ENCODE measurements at regions not wholly inside any gene's neighbourhood (a gene's known extent, or its start where the extent isn't known, plus 50 kb on each side); places are given as distances from the start of the nearest gene placed in this dataset.

DNA sequence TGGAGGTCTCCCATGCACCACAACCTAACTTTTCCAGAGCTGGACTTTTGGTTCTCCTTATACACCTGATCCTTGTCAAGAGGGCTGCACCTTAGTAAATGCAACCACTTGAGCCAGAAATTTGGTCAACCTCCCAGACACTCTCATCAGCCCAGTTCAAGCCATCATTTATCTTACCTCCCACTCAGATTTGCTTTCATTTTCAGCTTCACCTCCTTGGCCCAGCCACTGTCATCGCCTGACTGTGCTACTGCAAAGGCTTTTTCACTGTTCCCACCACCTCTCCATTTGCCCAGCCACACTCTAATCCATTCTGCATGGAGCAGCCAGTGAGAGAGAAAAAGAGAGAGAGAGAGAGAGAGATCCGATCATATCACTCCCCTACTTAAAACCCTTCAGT is 112.4 kb upstream of the DDX18 start:
- no peak overlapping the region for H3K27ac ChIP-seq (replicated peaks)
- H3K36me3 ChIP-seq = no peaks in the 10 kb centered on the region
- H3K9me3 ChIP-seq (replicated peaks) = no peaks in the 10 kb centered on the region
- intact Hi-C loops (cut with micrococcal nuclease) = no loop called here
- TF ChIP-seq, protein P1, sequence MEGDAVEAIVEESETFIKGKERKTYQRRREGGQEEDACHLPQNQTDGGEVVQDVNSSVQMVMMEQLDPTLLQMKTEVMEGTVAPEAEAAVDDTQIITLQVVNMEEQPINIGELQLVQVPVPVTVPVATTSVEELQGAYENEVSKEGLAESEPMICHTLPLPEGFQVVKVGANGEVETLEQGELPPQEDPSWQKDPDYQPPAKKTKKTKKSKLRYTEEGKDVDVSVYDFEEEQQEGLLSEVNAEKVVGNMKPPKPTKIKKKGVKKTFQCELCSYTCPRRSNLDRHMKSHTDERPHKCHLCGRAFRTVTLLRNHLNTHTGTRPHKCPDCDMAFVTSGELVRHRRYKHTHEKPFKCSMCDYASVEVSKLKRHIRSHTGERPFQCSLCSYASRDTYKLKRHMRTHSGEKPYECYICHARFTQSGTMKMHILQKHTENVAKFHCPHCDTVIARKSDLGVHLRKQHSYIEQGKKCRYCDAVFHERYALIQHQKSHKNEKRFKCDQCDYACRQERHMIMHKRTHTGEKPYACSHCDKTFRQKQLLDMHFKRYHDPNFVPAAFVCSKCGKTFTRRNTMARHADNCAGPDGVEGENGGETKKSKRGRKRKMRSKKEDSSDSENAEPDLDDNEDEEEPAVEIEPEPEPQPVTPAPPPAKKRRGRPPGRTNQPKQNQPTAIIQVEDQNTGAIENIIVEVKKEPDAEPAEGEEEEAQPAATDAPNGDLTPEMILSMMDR (IDR thresholded peaks at IDR 0.05; ENCODE audit: borderline replicate concordance) = no peak
- no peaks in the 10 kb centered on the region for H3K4me1 ChIP-seq
- no peaks in the 10 kb centered on the region for H3K27me3 ChIP-seq (ENCODE audit: low read depth)
- no peak for DNase-seq
- no peak overlapping the region for H3K4me3 ChIP-seq

DNA sequence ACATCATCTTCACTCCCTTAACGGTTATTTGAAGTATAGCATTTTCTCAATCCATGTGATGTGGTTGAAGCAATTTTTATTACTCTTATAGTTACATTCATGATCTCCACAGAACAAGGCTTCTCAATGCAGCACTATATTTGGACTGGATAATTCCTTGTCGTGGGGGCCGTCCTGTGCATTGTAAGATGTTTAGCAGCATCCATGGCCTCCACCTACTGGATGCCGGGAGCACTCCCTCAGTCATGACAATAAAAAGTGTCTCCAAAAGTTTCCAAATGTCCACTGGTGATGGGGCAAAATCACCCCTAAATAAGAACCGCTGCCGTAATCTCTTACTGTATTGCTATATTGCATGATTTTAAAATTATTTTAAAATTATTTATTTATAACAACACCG is 110.6 kb upstream of the DDX18 start:
- no peaks in the 10 kb centered on the region for H3K36me3 ChIP-seq
- TF ChIP-seq, protein P1 (IDR thresholded peaks at IDR 0.05; ENCODE audit: borderline replicate concordance) = no peak
- intact Hi-C loops (cut with micrococcal nuclease) = no loop called here
- H3K4me1 ChIP-seq = no peaks in the 10 kb centered on the region
- no peak overlapping the region for H3K27ac ChIP-seq (replicated peaks)
- no peak for DNase-seq
- H3K4me3 ChIP-seq = no peak overlapping the region
- H3K9me3 ChIP-seq (replicated peaks) = no peaks in the 10 kb centered on the region
- H3K27me3 ChIP-seq (ENCODE audit: low read depth) = no peaks in the 10 kb centered on the region

DNA sequence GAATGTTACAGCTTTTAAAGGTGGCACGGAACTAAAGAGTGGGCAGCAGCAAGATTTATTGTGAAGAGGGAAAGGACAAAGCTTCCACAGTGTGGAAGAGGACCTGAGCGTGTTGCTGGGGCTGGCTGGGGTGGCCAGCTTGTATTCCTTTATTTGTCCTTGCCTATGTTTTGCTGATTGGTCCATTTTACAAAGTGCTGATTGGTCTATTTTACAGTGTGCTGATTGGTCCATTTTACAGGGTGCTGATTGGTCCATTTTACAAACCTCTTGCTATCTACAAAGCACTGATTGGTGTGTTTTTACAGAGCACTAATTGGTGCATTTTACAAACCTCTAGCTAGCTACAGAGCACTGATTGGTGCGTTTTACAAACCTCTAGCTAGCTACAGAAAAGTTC is 109.7 kb upstream of the DDX18 start:
- H3K27ac ChIP-seq (replicated peaks) = no peak overlapping the region
- DNase-seq = no peak
- intact Hi-C loops (cut with micrococcal nuclease) = no loop called here
- H3K27me3 ChIP-seq (ENCODE audit: low read depth) = no peaks in the 10 kb centered on the region
- no peak overlapping the region for H3K4me3 ChIP-seq
- no peaks in the 10 kb centered on the region for H3K4me1 ChIP-seq
- TF ChIP-seq, protein P1 (IDR thresholded peaks at IDR 0.05; ENCODE audit: borderline replicate concordance) = no peak
- no peaks in the 10 kb centered on the region for H3K36me3 ChIP-seq
- H3K9me3 ChIP-seq (replicated peaks) = no peaks in the 10 kb centered on the region

DNA sequence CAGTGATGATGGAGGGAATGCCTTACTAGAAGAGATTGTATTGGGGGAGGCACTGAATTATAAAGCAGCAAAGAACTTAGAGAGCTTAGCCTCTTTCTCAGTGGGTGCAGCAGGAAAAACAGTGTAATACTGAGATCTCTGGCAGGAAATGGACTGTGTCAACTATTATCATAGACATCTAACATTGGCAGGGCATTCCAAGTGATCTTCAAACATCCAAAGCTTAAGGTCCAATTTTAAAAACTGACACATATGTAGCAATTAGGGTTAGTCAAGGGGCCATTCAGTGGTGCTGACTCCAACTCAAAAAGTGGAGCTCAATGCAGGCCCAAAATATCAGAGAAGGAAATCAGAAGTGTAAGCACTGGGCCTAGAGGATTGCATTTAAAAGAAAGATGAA is 106.6 kb upstream of the DDX18 start:
- H3K27ac ChIP-seq (replicated peaks) = no peak overlapping the region
- H3K9me3 ChIP-seq (replicated peaks) = peaks cover 9% of the 10 kb centered on the region
- no peaks in the 10 kb centered on the region for H3K27me3 ChIP-seq (ENCODE audit: low read depth)
- H3K4me3 ChIP-seq = no peak overlapping the region
- H3K4me1 ChIP-seq = no peaks in the 10 kb centered on the region
- no peak for DNase-seq
- TF ChIP-seq, protein P1 (IDR thresholded peaks at IDR 0.05; ENCODE audit: borderline replicate concordance) = no peak
- H3K36me3 ChIP-seq = no peaks in the 10 kb centered on the region
- intact Hi-C loops (cut with micrococcal nuclease) = no loop called here

DNA sequence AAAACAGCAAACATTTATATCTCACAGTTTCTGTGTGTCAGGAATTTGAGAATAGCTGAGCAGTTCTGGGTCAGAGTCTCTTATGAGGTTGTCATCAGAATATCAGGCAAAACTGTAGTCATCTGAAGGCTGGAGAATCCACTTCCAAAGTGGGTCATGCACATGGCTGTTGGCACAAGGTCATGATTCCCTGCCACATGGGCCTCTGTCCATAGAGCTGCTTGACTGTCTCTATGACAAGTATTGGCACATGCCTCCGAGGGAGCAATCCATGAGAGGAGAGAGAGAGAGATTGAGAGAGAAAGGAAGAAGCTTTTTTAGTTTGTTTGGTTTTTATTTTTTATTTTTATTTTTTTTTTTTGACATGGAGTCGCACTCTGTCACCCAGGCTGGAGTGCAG is 101.8 kb upstream of the DDX18 start:
- TF ChIP-seq, protein P1 (IDR thresholded peaks at IDR 0.05; ENCODE audit: borderline replicate concordance) = no peak
- Histone ChIP-seq H3K27ac (replicated peaks) (no peak overlapping the region), H3K36me3 (no peaks in the 10 kb centered on the region), H3K9me3 (replicated peaks) (peaks cover 9% of the 10 kb centered on the region), H3K4me3 (no peak overlapping the region), H3K27me3 (ENCODE audit: low read depth) (no peaks in the 10 kb centered on the region), H3K4me1 (no peaks in the 10 kb centered on the region)
- intact Hi-C loops (cut with micrococcal nuclease) = no loop called here
- DNase-seq = peak; percentile 15

DNA sequence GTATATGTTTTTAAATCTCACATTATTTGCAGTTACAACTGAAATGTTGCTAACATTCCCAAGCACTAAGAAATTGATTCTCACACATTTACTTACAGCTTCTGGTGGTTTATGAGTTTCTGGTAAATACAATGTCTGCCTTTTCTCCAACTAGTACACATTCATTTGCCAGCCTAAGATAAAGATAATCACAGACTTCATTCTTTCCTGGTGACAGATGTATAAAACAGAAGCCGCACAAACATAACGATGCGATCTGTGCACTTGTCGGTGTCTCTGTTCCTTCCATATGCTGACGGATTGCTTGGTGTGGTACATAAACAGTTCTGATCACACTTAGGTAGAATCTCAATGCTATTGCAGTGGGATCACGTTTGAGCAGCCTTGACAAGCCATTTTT is 100.4 kb upstream of the DDX18 start:
- Histone ChIP-seq H3K4me3 (no peak overlapping the region), H3K4me1 (no peaks in the 10 kb centered on the region), H3K9me3 (replicated peaks) (peaks cover 9% of the 10 kb centered on the region), H3K36me3 (no peaks in the 10 kb centered on the region), H3K27me3 (ENCODE audit: low read depth) (no peaks in the 10 kb centered on the region), H3K27ac (replicated peaks) (no peak overlapping the region)
- DNase-seq = no peak
- TF ChIP-seq, protein P1 (IDR thresholded peaks at IDR 0.05; ENCODE audit: borderline replicate concordance) = no peak
- intact Hi-C loops (cut with micrococcal nuclease) = no loop called here

Data from left ventricle myocardium inferior (tissue), 1 donor.